ENCODE measurements at regions not wholly inside any gene's neighbourhood (a gene's known extent, or its start where the extent isn't known, plus 50 kb on each side); places are given as distances from the start of the nearest gene placed in this dataset.

DNA sequence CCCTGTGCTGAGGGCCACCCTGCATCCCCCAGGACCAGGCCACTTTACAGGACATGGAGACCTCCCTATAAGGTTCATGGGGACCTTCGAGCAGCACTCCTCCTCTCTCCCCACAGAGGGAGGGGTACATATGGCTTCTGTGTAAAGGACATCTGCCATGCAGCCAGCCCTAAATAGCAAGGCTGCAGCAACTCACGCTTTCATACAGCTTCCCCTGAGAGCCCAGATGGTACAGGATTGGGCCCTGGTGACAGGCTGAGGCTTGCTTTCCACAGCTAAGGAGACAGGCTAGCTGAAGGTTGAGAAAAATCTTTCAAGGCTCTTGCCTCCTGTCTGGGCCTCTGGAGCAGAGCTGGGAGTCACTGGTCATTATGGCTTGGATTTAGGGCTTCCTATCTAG, 147.0 kb upstream of the ZNF366 start:
- Histone ChIP-seq H3K9me3 (no peaks in the 10 kb centered on the region), H3K36me3 (no peaks in the 10 kb centered on the region), H3K4me3 (no peak overlapping the region), H3K27ac (no peak overlapping the region), H3K27me3 (no peaks in the 10 kb centered on the region), H3K4me1 (no peaks in the 10 kb centered on the region)
- DNase-seq (ENCODE audit: low spot score in 2 of 2), result no peak
- TF ChIP-seq POLR2A (IDR thresholded peaks at IDR 0.05) (no peak), POLR2AphosphoS5 (IDR thresholded peaks at IDR 0.05) (no peak)
- TF ChIP-seq, protein P1, sequence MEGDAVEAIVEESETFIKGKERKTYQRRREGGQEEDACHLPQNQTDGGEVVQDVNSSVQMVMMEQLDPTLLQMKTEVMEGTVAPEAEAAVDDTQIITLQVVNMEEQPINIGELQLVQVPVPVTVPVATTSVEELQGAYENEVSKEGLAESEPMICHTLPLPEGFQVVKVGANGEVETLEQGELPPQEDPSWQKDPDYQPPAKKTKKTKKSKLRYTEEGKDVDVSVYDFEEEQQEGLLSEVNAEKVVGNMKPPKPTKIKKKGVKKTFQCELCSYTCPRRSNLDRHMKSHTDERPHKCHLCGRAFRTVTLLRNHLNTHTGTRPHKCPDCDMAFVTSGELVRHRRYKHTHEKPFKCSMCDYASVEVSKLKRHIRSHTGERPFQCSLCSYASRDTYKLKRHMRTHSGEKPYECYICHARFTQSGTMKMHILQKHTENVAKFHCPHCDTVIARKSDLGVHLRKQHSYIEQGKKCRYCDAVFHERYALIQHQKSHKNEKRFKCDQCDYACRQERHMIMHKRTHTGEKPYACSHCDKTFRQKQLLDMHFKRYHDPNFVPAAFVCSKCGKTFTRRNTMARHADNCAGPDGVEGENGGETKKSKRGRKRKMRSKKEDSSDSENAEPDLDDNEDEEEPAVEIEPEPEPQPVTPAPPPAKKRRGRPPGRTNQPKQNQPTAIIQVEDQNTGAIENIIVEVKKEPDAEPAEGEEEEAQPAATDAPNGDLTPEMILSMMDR (IDR thresholded peaks at IDR 0.05), result no peak
- intact Hi-C loops (cut with DNase I; ENCODE audit: low total_unique reads), result no loop called here

DNA sequence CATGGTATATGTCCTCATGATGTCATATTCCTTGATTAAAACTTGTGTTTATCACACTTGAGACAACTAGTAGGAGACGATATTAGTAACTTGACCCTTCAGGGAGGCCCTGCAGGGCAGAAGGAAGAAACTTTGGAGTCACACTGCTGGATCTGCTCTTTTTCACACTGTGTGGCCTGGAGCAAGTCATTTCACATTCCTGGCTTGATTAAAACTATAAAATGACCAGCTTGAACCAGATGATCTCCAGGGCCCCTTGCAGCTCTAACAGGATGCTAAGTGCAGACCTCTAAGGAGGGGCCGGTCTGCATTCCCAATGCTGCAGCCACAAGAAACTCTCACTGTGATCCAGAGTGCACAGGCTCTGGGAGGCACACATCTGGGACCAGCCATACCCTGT, 146.4 kb upstream of the ZNF366 start:
- Histone ChIP-seq H3K27me3 (no peaks in the 10 kb centered on the region), H3K27ac (no peak overlapping the region), H3K9me3 (no peaks in the 10 kb centered on the region), H3K4me3 (no peak overlapping the region), H3K4me1 (no peaks in the 10 kb centered on the region), H3K36me3 (no peaks in the 10 kb centered on the region)
- TF ChIP-seq POLR2A (IDR thresholded peaks at IDR 0.05) (no peak), POLR2AphosphoS5 (IDR thresholded peaks at IDR 0.05) (no peak)
- TF ChIP-seq, protein P1 (IDR thresholded peaks at IDR 0.05), result no peak
- DNase-seq (ENCODE audit: low spot score in 2 of 2), result no peak
- intact Hi-C loops (cut with DNase I; ENCODE audit: low total_unique reads), result no loop called here

DNA sequence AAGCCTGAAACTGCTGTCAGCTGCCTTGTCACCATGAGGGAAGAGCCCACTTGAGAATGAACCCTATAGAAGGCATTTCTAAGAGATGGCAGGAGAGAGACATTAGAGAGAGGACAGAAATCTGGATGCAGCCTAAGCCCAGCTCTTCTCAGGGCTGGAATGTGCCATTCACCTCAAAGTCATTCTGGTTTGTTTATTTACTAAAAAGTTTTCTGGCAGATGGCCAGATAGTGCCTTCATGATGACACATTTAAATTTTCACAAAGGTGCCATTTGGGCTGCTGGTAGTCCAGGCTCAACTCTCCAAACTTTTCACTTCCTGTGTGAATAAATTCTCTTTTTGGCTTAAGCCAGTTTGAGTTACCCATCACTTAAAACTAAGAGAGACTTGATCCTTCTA, 144.6 kb upstream of the ZNF366 start:
- no peaks in the 10 kb centered on the region for H3K4me1 ChIP-seq
- no peaks in the 10 kb centered on the region for H3K27me3 ChIP-seq
- TF ChIP-seq POLR2A (IDR thresholded peaks at IDR 0.05) (no peak), POLR2AphosphoS5 (IDR thresholded peaks at IDR 0.05) (no peak)
- TF ChIP-seq, protein P1 (IDR thresholded peaks at IDR 0.05), result no peak
- H3K36me3 ChIP-seq, result no peaks in the 10 kb centered on the region
- intact Hi-C loops (cut with DNase I; ENCODE audit: low total_unique reads), result no loop called here
- DNase-seq (ENCODE audit: low spot score in 2 of 2), result no peak
- H3K4me3 ChIP-seq, result no peak overlapping the region
- H3K27ac ChIP-seq, result no peak overlapping the region
- H3K9me3 ChIP-seq, result no peaks in the 10 kb centered on the region

DNA sequence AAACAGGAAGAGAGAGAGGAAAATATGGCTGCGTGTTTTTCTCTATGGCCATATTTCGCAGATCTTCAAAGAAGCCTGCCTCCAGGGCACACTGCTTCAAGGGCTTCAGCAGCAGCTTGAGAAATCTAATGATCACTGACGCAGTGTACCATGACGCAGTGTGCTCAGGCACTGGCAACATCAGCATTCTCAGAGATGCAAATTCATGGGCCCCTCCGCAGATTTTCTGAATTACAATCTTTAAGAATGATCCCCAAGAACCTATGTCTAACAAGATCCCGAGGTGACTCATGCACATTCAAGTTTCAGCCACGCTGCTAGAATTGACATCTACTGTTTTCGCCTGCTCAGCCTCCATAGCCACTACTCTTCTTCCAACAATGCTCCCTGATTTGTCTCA, 143.9 kb upstream of the ZNF366 start:
- H3K4me3 ChIP-seq, result no peak overlapping the region
- H3K27ac ChIP-seq, result no peak overlapping the region
- no peaks in the 10 kb centered on the region for H3K4me1 ChIP-seq
- TF ChIP-seq, protein P1 (IDR thresholded peaks at IDR 0.05), result no peak
- TF ChIP-seq POLR2AphosphoS5 (IDR thresholded peaks at IDR 0.05) (no peak), POLR2A (IDR thresholded peaks at IDR 0.05) (no peak)
- no peak for DNase-seq (ENCODE audit: low spot score in 2 of 2)
- H3K9me3 ChIP-seq, result no peaks in the 10 kb centered on the region
- H3K36me3 ChIP-seq, result no peaks in the 10 kb centered on the region
- H3K27me3 ChIP-seq, result no peaks in the 10 kb centered on the region
- intact Hi-C loops (cut with DNase I; ENCODE audit: low total_unique reads), result no loop called here

DNA sequence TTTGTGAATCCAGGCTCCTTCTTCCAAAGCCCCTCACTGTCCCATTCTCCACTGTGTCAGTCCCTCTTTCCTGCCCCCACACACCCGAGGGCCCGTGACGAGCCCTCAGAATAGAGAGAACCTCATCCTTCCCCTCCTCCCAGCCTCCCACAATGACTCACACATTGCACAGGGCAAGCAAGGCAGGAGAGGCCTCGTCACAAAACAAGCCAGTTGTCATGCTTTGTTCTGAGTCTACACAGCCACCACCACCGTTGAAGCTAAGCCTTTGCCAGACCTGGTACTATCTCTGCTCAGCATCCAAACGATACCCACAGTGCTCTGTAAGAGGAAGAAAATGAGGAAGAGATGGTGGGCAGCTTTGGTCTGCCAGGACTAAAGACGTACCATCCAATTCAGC, 142.2 kb upstream of the ZNF366 start:
- Histone ChIP-seq H3K27me3 (no peaks in the 10 kb centered on the region), H3K4me3 (no peak overlapping the region), H3K36me3 (no peaks in the 10 kb centered on the region), H3K27ac (no peak overlapping the region), H3K4me1 (no peaks in the 10 kb centered on the region), H3K9me3 (no peaks in the 10 kb centered on the region)
- intact Hi-C loops (cut with DNase I; ENCODE audit: low total_unique reads), result no loop called here
- no peak for TF ChIP-seq POLR2A (IDR thresholded peaks at IDR 0.05)
- TF ChIP-seq, protein P1 (IDR thresholded peaks at IDR 0.05), result no peak
- no peak for DNase-seq (ENCODE audit: low spot score in 2 of 2)

All from breast epithelium (tissue), 4 donors.